ENCODE measurements at regions not wholly inside any gene's neighbourhood (a gene's known extent, or its start where the extent isn't known, plus 50 kb on each side); places are given as distances from the start of the nearest gene placed in this dataset.

DNA sequence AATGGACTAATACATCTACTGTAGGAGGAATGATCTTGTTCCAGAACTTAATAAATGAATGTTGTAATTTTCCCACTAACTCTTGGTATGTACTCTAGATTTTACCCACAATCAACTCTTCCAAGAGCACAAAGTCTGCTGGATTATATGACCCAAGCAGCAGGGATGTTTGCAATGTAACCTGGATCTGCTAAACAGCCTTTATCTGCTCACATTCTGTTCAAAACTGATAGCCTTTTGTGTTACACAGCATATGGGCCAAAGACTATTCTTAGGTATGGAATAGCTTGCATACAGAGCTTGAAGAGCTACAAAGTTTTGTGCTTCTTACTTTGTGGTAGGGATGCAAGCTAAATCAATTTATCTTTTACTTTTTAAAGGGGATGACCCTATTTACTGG, 213.7 kb upstream of the DCN start:
- CTCF ChIA-PET, result no interaction called here
- Histone ChIP-seq H3K27ac (ENCODE audit: low read length) (no peak overlapping the region), H3K4me3 (ENCODE audit: low read depth in 2 of 2, low read length in 2 of 2) (no peak overlapping the region), H3K4me1 (ENCODE audit: control insufficient read depth, insufficient read depth, low read length) (no peaks in the 10 kb centered on the region), H3K36me3 (ENCODE audit: control insufficient read depth, insufficient read depth, low read length) (no peaks in the 10 kb centered on the region), H3K9me3 (ENCODE audit: control insufficient read depth, insufficient read depth, low read depth, low read length) (no peaks in the 10 kb centered on the region), H3K27me3 (ENCODE audit: control insufficient read depth, insufficient read depth, low read length) (no peaks in the 10 kb centered on the region)
- DNase-seq (ENCODE audit: low read depth, low spot score), result no peak
- intact Hi-C loops (cut with micrococcal nuclease; ENCODE audit: unreplicated experiment), result no loop called here
- TF ChIP-seq TCF7L2 (IDR thresholded peaks at IDR 0.05; ENCODE audit: low read depth, low read length) (no peak), POLR2AphosphoS5 (IDR thresholded peaks at IDR 0.05; ENCODE audit: low read depth, low read length) (no peak), REST (IDR thresholded peaks at IDR 0.05; ENCODE audit: insufficient read depth in 1 of 2, low read depth in 2 of 2, low read length in 1 of 2) (no peak), SIN3A (IDR thresholded peaks at IDR 0.05; ENCODE audit: borderline replicate concordance, insufficient read depth, low read depth, low read length) (no peak), CTCF (IDR thresholded peaks at IDR 0.05) (no peak)
- in situ Hi-C loops (cut with HindIII; ENCODE audit: low pct_unique_long_range_greater_than_20kb, low sequenced_read_pairs), result no loop called here
- no peak for ATAC-seq
- POLR2A ChIA-PET, result no interaction called here
- no TSS peak for BruUV-seq (replicated peaks)

DNA sequence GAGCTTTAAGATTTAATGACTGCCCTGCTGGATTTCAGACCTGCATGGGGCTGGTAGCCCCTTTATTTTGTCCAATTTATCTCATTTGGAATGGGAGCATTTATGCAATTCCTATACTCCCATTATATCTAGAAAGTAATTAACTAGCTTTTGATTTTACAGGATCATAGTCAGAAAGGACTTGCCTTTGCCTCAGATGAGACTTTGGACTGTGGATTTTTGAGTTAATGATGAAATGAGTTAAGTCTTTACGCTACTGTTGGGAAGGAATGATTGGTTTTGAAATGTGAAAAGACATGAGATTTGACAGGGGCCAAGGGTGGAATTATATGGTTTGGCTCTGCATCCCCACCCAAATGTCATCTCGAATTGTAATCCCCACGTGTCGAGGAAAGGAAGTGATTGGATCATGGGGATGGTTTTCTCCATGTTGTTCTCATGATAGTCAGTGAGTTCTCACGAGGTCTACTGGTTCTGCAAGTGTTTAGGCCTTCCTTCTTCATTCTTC, 213.1 kb upstream of the DCN start:
- Histone ChIP-seq H3K36me3 (ENCODE audit: control insufficient read depth, insufficient read depth, low read length) (no peaks in the 10 kb centered on the region), H3K9me3 (ENCODE audit: control insufficient read depth, insufficient read depth, low read depth, low read length) (no peaks in the 10 kb centered on the region), H3K4me1 (ENCODE audit: control insufficient read depth, insufficient read depth, low read length) (no peaks in the 10 kb centered on the region), H3K27ac (ENCODE audit: low read length) (no peak overlapping the region), H3K27me3 (ENCODE audit: control insufficient read depth, insufficient read depth, low read length) (no peaks in the 10 kb centered on the region), H3K4me3 (ENCODE audit: low read depth in 2 of 2, low read length in 2 of 2) (no peak overlapping the region)
- no peak for DNase-seq (ENCODE audit: low read depth, low spot score)
- no TSS peak for BruUV-seq (replicated peaks)
- TF ChIP-seq REST (IDR thresholded peaks at IDR 0.05; ENCODE audit: insufficient read depth in 1 of 2, low read depth in 2 of 2, low read length in 1 of 2) (no peak), SIN3A (IDR thresholded peaks at IDR 0.05; ENCODE audit: borderline replicate concordance, insufficient read depth, low read depth, low read length) (no peak), TCF7L2 (IDR thresholded peaks at IDR 0.05; ENCODE audit: low read depth, low read length) (no peak), CTCF (IDR thresholded peaks at IDR 0.05) (no peak), POLR2AphosphoS5 (IDR thresholded peaks at IDR 0.05; ENCODE audit: low read depth, low read length) (no peak)
- intact Hi-C loops (cut with micrococcal nuclease; ENCODE audit: unreplicated experiment) (no loop called here), in situ Hi-C loops (cut with HindIII; ENCODE audit: low pct_unique_long_range_greater_than_20kb, low sequenced_read_pairs) (no loop called here)
- ChIA-PET CTCF (no interaction called here), POLR2A (no interaction called here)
- no peak for ATAC-seq
